Testis (tissue), 2 donors: ENCODE measurements at regions not wholly inside any gene's neighbourhood (a gene's known extent, or its start where the extent isn't known, plus 50 kb on each side); places are given as distances from the start of the nearest gene placed in this dataset.
A peak's percentile ranks its signal among the peaks of the same experiment; 100 is the strongest.

ENCODE experiments used
- DNase-seq: peaks from one replicate; pipeline ENCODE4 v3.0.0-alpha.2; 2019
- H3K27ac ChIP-seq, 2 donors: fragments of 200-600 bp; sonication (generic); one replicate each; pipeline ENCODE4 v1.5.1; 2019
- H3K27me3 ChIP-seq: fragments of 200-600 bp; sonication (generic); one replicate; pipeline ENCODE4 v1.5.1; 2019
- H3K36me3 ChIP-seq: fragments of 200-600 bp; sonication (generic); one replicate; pipeline ENCODE4 v1.5.1; 2017; ENCODE audit warnings: low read depth; ENCODE audit errors: missing control alignments
- H3K4me1 ChIP-seq: fragments of 200-600 bp; sonication (generic); one replicate; pipeline ENCODE4 v1.5.1; 2019
- H3K4me3 ChIP-seq, 2 donors: fragments of 200-600 bp; sonication (generic); one replicate each; pipeline ENCODE4 v1.5.1; 2017 to 2019
- H3K9me3 ChIP-seq: fragments of 200-600 bp; sonication (generic); one replicate; pipeline ENCODE4 v1.5.1; 2017
- CTCF ChIP-seq, 3 experiments: fragments of 450-650 bp in 2 of 3; fragments of 200-600 bp in 1 of 3; sonication (generic) in 1 of 3; IDR thresholded peaks; one replicate each; pipeline ENCODE4 v1.5.1; 2016 to 2019; ENCODE audit warnings: antibody characterized with exemption in 3 of 3, mild to moderate bottlenecking in 2 of 3, moderate library complexity in 1 of 3
- POLR2A ChIP-seq: fragments of 450-650 bp; IDR thresholded peaks from one replicate; pipeline ENCODE4 v1.6.1; 2017; ENCODE audit warnings: antibody characterized with exemption, mild to moderate bottlenecking, moderate library complexity
- WGBS, 2 donors: methylation state at CpG; one replicate each; pipeline ENCODE4 v1.1.5; 2018; 5-methylcytosine and 5-hydroxymethylcytosine counted together
- intact Hi-C: fragments of 100-400 bp; cut with DNase I; formaldehyde crosslinking; loops from one replicate; pipeline ENCODE4 v1.15.1; 2023; ENCODE audit warnings: low total_unique reads

- H3K4me3 ChIP-seq = no peak overlapping the region
- TF ChIP-seq POLR2A (no peak), CTCF (IDR thresholded peaks at IDR 0.05) (no peak)
- WGBS, 2 donors = 28 to 72% methylated on average over 1 of the region's 1 CpG
- H3K27ac ChIP-seq = no peak overlapping the region
- H3K36me3 ChIP-seq = no peaks in the 10 kb centered on the region
- intact Hi-C loops = no loop called here
- no peaks in the 10 kb centered on the region for H3K27me3 ChIP-seq
- DNase-seq = no peak
- H3K4me1 ChIP-seq = no peaks in the 10 kb centered on the region
- H3K9me3 ChIP-seq = no peaks in the 10 kb centered on the region
These were observed 142.2 kb upstream of the SPRY2 start for GRCh38 chr13:80483157-80483556.

- no peak for TF ChIP-seq POLR2A
- no peak for TF ChIP-seq CTCF (IDR thresholded peaks at IDR 0.05)
These were observed 140.7 kb upstream of the SPRY2 start for GRCh38 chr13:80481588-80481987.

GRCh38 chr13:80477661-80478443 is 136.9 kb upstream of the SPRY2 start:
- Histone ChIP-seq H3K36me3 (no peaks in the 10 kb centered on the region), H3K27ac (peak overlapping the region; percentile 16 to 50), H3K27me3 (no peaks in the 10 kb centered on the region), H3K4me3 (no peak overlapping the region), H3K4me1 (no peaks in the 10 kb centered on the region), H3K9me3 (no peaks in the 10 kb centered on the region)
- 29 to 53% methylated on average over 5 of the region's 5 CpGs for WGBS, 2 donors
- TF ChIP-seq CTCF (IDR thresholded peaks at IDR 0.05) (no peak), POLR2A (no peak)
- intact Hi-C loops = no loop called here
- no peak for DNase-seq

More at GRCh38 chr13:80481588-80481987, 140.7 kb upstream of the SPRY2 start:
- no peak overlapping the region for H3K4me3 ChIP-seq
- no peak for DNase-seq
- no peak overlapping the region for H3K27ac ChIP-seq
- H3K36me3 ChIP-seq = no peaks in the 10 kb centered on the region
- no peaks in the 10 kb centered on the region for H3K9me3 ChIP-seq
- intact Hi-C loops = no loop called here
- H3K27me3 ChIP-seq = no peaks in the 10 kb centered on the region
- no peaks in the 10 kb centered on the region for H3K4me1 ChIP-seq

- intact Hi-C loops = no loop called here
- H3K36me3 ChIP-seq = no peaks in the 10 kb centered on the region
- H3K9me3 ChIP-seq = no peaks in the 10 kb centered on the region
- TF ChIP-seq POLR2A (no peak), CTCF (IDR thresholded peaks at IDR 0.05) (no peak)
- H3K27ac ChIP-seq = no peak overlapping the region
- H3K27me3 ChIP-seq = no peaks in the 10 kb centered on the region
- no peak overlapping the region for H3K4me3 ChIP-seq
- 49 to 63% methylated on average over 3 of the region's 3 CpGs for WGBS, 2 donors
- DNase-seq = no peak
- no peaks in the 10 kb centered on the region for H3K4me1 ChIP-seq
These were observed 136.0 kb upstream of the SPRY2 start for GRCh38 chr13:80476953-80477352.

- no peaks in the 10 kb centered on the region for H3K27me3 ChIP-seq
- no peak for DNase-seq
- H3K36me3 ChIP-seq = no peaks in the 10 kb centered on the region
- no peak overlapping the region for H3K27ac ChIP-seq
- no peaks in the 10 kb centered on the region for H3K4me1 ChIP-seq
- no peaks in the 10 kb centered on the region for H3K9me3 ChIP-seq
- WGBS, 2 donors = 65 to 82% methylated on average over 2 of the region's 2 CpGs
- TF ChIP-seq POLR2A = no peak
- TF ChIP-seq CTCF (IDR thresholded peaks at IDR 0.05) = no peak
- H3K4me3 ChIP-seq = no peak overlapping the region
- intact Hi-C loops = no loop called here
These were observed 134.8 kb upstream of the SPRY2 start for GRCh38 chr13:80475718-80476117.
